Suprapubic skin (tissue), 3 donors: ENCODE measurements at regions not wholly inside any gene's neighbourhood (a gene's known extent, or its start where the extent isn't known, plus 50 kb on each side); places are given as distances from the start of the nearest gene placed in this dataset.

Experiments
- CTCF ChIP-seq, 2 donors: fragments of 200-600 bp in 1 of 2; fragments of 450-650 bp in 1 of 2; sonication (generic) in 1 of 2; IDR thresholded peaks; one replicate each; pipeline ENCODE4 v1.5.1; 2016 to 2019; ENCODE audit warnings: antibody characterized with exemption in 2 of 2, mild to moderate bottlenecking in 1 of 2, moderate library complexity in 1 of 2
- POLR2A ChIP-seq, 2 donors: fragments of 450-650 bp; IDR thresholded peaks; one replicate each; pipeline ENCODE4 v1.6.1; 2017; ENCODE audit warnings: antibody characterized with exemption in 2 of 2, mild to moderate bottlenecking in 2 of 2, moderate library complexity in 2 of 2

GRCh38 chr3:124383846-124384466, 346.3 kb upstream of the UMPS start:
- TF ChIP-seq POLR2A (IDR thresholded peaks at IDR 0.05) (no peak), CTCF (IDR thresholded peaks at IDR 0.05) (no peak)
